Ovary (tissue), 3 donors: ENCODE measurements at regions not wholly inside any gene's neighbourhood (a gene's known extent, or its start where the extent isn't known, plus 50 kb on each side); places are given as distances from the start of the nearest gene placed in this dataset.
"Not testable (repeated sequence)": the region's sequence is repeated elsewhere in the genome, so short reads cannot be mapped to it uniquely, and the experiment has no call there.

Experiments used
- EP300 ChIP-seq: sonication (generic); formaldehyde crosslinking; IDR thresholded peaks from one replicate; pipeline ENCODE4 v1.6.1; 2017; ENCODE audit warnings: antibody characterized with exemption
- TF ChIP-seq, protein P1 (sequence below), 3 donors: fragments of 450-650 bp in 2 of 3; fragments of 200-600 bp in 1 of 3; IDR thresholded peaks; one replicate each; pipeline versions ENCODE4 v1.5.1 to v1.8.0; 2016 to 2022; ENCODE audit warnings: antibody characterized with exemption in 3 of 3, mild to moderate bottlenecking in 1 of 3
- donor health status: DM: no; HTN: no; CAD: no.

DNA sequence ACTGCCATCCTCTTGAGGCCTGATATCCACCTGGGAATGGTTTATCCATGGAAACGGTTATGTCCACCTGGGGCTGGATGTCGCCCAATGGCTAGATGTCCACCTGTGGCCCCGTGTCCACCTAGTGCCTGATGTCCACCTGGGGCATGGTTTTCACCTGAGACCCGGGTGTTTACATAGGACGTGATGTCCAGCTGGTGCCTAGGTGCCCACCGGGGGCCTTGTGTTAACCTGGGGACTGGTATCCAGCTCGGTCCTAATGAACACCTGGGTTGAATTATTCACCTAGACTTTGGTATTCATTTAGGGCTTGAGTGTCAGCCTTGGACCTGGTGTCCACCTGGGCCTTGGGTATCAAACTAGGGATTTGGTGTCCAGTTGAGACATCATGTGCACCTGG, 202.7 kb downstream of the POTEG start:
- TF ChIP-seq, protein P1, sequence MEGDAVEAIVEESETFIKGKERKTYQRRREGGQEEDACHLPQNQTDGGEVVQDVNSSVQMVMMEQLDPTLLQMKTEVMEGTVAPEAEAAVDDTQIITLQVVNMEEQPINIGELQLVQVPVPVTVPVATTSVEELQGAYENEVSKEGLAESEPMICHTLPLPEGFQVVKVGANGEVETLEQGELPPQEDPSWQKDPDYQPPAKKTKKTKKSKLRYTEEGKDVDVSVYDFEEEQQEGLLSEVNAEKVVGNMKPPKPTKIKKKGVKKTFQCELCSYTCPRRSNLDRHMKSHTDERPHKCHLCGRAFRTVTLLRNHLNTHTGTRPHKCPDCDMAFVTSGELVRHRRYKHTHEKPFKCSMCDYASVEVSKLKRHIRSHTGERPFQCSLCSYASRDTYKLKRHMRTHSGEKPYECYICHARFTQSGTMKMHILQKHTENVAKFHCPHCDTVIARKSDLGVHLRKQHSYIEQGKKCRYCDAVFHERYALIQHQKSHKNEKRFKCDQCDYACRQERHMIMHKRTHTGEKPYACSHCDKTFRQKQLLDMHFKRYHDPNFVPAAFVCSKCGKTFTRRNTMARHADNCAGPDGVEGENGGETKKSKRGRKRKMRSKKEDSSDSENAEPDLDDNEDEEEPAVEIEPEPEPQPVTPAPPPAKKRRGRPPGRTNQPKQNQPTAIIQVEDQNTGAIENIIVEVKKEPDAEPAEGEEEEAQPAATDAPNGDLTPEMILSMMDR (IDR thresholded peaks at IDR 0.05) = not testable (repeated sequence)
- TF ChIP-seq EP300 = not testable (repeated sequence)
